HG02588 (cell line): ENCODE measurements at regions not wholly inside any gene's neighbourhood (a gene's known extent, or its start where the extent isn't known, plus 50 kb on each side); places are given as distances from the start of the nearest gene placed in this dataset.

Experiments
- ATAC-seq: cut with Tn5 transposase; IDR thresholded peaks from one replicate; pipeline ENCODE4 v1.9.1; 2021; ENCODE audit warnings: mild to moderate bottlenecking, moderate library complexity; ENCODE audit not compliant: unreplicated experiment

DNA sequence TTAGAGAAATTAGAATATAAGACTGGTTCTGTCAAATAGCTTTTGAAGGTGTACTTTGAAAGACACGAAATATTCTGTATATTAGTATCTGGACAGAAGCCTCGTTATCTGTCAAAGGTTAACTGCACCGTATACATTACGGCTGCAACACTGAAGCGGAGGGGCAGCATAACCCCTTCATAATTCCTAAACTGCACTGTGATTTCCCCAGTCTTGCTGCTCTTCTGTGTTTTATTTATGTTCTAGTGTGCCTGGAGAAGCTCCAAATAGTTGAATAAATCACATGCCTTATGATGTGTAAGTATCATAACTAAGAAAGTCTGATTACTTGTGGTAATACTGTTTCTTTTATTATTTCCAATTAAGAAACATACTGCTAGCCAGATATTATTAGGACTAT lies 285.7 kb upstream of the ROBO2 start:
- ATAC-seq, result no peak

DNA sequence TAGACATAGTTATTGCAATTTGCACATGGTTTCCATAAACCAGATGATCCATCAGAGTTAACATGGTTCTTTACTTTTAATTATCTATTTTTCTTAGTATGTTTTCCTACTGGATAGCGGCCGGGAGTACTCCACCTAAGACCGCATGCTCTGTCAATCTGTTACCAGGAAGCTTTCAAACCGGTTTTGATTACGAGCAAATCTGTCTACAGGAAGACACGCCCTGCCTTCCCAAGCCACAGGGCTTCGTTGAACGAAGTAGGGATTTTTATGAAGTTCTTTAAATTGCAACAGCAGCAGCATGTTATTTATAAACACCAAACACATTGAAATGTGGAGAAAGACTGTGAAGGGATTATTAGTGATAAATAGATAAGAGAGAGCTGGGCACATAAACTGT lies 283.3 kb upstream of the ROBO2 start:
- no peak for ATAC-seq

DNA sequence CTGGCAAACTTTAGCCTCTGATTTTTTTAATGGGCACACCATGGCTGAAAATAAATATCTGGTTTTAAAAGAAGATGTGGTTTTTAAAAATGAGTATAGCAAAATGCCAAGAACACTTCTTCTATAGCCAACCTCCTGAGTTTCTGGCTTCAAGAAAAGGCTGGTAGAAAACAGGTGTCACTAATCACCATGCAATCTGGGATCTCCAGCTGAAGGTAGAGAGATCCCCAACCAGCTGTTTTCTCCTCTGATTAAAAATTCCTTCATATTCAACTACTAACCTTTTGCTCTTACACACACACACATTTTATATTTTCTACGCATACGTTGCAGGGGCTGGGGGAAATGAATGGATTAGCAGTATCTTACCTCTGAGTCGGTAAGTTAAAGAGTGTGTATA lies 279.6 kb upstream of the ROBO2 start:
- no peak for ATAC-seq

DNA sequence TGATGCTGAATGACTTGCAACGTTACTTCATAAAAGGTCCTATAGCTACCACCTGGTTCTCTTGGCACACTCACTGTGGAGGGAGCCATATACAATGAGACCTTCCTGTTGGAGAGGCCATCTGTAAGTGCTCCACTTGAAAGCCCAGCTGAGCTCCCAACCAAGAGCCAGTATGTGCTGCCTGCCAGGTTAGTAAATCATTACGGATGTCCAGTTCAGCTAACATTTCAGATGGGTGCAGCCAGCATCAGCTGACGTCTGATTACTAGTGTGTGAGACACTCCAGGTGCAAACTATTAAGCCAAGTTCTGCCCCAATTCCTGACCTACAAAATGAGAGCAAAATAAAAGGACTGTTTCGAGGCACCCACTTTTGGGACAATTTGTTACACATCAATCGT lies 274.4 kb upstream of the ROBO2 start:
- ATAC-seq, result no peak

DNA sequence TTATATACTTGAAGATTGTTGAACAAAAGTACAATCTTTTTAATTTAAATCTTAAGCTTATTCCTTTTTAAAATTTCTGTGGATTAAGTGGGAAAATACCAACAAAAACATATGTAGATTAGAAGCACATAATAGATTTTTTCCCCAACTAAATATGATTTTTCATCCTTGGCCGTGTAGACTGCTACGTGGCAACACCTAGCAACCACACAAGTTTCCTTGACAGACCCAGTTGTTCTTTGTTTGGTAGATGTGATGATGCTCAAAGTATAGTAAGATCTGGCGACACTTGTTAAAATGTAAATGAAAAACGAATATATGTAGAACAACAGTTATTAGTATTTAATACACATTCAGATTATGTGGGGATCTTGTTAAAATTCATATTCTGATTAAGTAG lies 271.0 kb upstream of the ROBO2 start:
- ATAC-seq, result no peak

DNA sequence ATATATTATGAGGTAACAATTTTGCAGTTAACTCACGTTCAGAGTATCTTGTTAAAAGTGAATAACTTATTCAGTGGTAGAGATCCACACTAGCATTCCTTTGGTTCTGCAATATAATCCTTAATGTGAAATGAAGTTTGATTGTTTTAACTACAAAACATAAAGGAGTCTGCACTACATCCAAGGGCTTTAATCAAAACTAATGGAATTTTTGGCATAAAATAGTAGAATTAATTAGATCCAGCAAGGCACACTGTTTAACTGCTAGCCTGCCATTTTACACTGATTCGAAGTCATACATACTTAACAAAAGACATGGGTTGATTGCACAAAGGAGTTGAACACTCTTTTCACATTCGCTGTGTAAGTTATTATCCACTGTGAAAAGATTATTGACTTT lies 263.0 kb upstream of the ROBO2 start:
- no peak for ATAC-seq

DNA sequence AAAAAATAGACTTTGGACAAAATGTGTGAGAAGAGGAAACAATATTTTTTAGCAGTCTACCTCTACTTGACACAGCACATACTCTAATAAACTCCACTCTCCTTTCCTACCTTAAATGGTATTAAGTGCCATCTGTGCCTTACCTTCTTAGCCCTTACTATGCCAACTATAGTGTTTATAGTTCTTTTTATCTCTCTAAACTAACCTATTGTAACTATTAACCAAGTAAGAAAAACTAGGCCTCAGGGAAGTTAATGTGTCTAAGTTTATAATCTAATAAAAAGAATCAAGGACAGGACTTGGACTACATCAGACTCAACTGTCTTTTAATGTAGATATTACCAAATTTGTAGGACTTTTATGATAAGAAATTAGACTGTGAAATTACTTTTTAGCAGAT lies 251.7 kb upstream of the ROBO2 start:
- ATAC-seq, result no peak

DNA sequence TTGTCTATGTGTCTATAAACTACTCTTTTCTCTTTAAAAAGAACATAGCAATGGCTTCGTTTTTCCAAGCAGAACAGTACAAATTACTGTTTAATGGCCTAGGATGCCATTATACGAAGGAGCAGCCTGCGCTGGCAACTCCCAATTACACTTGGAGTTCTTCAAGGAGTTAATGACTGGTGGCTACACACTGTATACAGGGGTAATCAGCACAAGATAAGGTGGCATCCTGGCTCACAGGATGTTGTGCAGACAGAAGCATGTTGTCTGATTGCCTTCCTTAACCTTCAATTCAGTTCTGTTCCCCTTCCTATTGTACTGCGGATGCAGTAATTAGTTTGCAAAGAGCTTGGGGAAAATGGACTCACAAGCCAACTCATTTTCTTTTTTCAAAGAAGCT lies 250.7 kb upstream of the ROBO2 start:
- no peak for ATAC-seq

DNA sequence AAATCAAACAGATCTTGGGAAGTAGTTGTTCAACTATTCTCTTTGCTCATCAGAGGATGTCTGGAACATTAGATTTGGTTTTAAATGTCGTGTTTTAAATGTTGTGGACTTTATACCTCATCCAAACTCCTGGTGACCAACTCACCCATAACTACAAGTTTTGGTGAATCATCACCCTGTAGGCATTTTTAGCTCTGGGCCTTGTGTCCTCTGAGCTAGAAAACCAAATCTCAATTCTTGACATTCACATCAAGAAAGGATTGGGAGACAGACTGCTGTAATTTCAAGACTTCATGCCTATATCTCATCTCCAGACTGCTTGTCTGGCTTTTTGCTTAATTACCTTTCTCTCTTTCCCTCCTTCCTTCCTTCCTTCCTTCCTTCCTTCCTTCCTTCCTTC lies 228.5 kb upstream of the ROBO2 start:
- no peak for ATAC-seq

DNA sequence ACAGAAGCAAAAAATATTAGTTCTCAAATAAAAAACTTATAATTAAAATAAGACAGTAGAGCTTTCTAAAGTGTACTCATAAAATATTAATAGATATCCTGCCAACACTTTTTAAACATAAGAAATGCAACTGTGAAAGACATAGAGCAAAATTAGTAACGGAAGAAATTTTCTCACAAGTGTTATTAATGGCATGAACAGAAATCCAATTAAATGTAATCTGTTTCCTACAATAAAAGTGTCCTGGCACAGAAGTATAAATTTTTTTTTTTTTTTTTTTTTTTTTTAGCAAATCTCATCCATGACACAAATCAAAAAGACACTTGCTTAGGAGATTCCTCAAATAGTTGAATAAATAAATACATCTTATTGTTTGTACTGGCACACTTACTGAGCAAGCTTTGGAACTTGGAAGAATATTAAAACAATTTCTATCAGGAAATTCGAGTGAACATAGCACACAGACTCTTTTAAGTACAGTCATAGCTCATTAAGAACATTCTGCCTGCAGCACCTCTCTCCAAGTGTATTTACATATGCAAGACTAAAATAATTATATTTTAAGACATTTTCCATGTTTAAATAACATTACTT lies 227.2 kb upstream of the ROBO2 start:
- ATAC-seq, result no peak

DNA sequence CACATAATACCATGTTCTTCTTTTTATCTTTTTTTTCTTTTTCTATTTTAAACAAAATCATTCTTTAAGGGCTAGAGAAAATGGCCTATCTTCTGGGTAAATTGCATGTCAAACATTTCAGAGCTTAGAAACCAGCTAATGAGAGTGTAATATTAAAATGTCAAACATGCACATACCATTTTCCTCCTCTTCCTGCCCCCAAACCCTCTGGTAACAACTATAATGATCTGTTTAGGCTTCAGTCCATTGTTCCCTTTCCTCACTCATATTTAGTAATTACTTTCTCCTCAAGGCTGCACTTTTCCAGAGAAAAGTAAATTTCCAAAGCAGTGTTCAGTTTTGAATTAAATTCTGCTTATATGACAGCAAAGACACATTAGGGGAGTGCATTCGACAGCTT lies 224.3 kb upstream of the ROBO2 start:
- ATAC-seq, result no peak

DNA sequence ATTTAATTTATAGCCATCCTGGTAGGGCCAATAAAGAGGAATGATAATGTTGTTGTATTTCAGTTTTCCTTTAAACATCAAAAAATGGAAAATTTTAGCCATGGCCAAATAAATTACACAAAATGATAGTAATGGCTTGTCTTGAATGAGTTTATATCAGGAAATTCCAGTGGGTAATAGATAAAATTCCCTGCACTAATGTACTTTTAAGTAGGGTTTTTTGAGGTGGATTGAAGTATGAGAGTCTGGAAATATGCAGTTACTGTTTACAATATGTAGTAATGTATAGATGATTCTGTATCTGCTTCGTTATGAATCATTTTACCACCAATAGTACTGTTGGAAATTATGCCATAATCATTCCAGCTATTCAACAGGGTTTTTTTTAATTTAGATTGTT lies 219.4 kb upstream of the ROBO2 start:
- no peak for ATAC-seq

DNA sequence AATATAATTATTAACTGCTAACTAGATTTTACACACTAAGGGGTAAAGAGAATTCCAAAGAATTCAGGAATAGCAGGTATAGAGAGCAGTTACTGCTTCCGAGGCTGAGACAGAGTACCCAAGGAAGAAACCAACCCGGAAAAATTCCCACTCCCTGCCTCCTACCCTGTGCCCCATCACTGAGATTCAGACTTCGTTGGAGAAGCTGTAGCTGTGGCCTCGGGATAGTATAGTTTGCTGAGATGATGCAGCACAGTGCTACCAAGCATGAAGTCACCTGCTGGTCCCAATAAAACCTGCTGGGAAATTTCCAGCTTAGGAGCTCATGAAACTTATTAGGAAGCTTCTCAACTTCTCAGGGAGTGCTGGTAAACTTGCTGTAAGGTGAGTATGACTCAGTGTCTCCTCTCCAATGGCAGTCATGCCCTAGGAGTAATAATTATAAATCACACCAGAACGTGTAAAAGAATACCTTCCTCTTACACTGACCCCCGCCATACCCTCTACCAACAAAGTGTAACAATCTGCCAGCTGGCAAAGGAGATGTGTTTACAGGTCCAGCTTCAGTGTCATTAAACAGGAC lies 215.2 kb upstream of the ROBO2 start:
- ATAC-seq, result no peak

DNA sequence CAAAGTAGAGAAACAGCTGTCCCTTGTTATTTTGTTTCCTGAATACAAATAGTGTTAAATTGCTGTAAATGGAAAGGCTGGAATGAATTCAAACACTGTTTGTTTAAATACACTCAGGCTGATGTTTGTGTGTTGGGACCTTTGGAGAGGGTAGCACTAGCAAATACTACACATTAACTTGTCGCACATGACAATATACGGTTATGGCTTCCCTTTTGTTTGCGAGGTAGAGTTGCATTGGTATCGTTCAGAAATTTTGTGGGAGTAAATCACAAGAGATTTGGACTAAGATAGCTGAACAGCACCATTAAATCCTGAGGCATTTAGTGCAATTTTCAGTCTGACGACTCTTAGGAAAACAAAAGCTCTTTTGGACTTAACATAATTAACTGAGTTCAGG lies 213.0 kb upstream of the ROBO2 start:
- no peak for ATAC-seq

DNA sequence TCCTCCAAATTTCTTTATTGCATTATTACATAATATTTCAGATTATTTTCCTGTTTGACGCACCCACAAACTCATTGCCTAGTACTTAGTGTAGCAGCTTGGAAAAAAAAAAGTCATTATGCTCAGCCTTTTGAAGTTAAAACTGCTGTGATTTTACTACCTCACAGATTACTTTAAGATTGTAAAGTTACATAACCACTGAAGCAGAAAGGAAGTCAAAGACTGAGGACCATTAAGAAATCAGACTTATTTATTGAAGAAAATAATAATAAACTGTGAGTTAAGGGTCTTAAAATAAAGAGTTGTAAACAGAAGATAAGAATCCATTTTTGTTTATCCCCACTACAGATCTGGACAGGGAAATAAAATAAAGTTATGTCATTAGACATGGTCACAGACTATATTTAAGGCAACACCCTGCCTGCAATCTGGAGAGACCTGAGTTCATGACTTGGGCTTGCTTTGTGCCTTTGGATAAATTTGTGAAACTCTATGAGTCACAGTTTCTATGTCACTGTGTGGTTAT lies 212.1 kb upstream of the ROBO2 start:
- no peak for ATAC-seq

DNA sequence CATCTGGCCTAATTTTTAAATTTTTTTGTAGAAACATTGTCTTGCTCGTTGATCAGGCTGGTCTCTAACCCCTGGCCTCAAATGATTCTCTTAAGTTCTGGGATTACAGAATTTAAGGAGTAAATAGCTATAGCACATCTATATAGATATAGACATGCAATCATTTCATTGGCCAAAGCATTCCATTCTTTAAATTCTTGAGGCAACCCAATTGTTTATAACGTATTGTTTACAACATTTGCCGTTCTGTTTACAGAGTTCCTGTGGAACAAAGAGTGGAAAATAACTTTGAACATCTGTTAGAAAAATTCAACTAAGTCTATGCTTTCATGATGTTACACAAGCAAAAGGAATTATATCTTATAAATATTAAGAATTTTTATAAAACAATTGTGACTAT lies 205.2 kb upstream of the ROBO2 start:
- no peak for ATAC-seq

DNA sequence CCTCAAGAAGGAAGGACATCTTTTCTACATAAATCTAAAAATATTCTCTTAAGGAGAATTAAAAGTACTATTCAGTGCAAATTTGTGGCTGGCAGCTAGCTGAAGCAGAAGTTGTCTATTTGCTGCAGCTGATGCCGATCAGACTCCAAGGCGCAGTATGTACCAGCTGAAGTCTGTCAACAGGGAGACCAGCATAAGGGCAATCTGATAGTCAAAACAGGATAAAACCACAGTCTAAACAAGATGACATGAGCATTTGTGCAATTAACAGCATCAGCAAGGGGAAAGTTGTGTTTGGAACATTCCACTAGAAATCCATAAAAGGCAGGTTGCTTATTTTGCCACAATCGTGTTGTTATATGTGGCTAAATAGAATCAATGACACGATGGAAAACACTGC lies 198.2 kb upstream of the ROBO2 start:
- ATAC-seq, result no peak

DNA sequence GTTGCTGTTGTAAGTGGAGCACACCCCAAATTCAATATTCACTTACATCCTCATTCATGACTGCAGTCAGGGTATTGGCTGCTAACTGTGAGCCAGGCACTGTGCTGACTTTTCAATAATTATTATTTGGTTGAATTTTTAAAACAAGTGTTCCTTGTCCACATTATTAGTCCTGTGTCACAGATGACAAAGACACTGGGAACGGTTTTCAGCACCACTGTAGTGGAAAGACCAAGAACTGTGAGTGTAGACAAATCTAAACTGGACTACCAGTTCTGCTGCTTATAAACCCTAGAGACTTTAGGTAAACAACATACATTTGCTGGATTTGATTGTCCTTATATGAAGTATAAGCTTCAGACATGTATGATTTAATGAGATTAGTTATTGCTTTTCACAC lies 197.7 kb upstream of the ROBO2 start:
- ATAC-seq, result no peak

DNA sequence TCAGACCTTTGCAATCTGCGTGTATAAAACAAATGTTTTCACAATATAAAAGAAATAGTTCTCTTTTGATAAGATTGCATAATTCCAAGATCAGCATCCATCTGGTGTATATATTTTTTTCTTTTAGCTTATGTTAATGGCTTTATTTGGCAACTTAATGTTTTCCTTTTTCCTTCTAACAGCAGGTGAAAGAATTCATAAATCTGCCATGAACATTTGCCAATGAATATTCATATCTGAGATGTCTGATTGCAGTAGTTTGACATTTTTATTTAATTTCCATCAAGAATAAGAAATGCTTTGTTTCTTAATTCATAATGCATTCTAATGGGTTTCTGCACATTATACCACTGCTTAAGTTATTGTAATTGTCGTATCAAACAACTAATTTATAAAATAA lies 184.4 kb upstream of the ROBO2 start:
- ATAC-seq, result no peak

DNA sequence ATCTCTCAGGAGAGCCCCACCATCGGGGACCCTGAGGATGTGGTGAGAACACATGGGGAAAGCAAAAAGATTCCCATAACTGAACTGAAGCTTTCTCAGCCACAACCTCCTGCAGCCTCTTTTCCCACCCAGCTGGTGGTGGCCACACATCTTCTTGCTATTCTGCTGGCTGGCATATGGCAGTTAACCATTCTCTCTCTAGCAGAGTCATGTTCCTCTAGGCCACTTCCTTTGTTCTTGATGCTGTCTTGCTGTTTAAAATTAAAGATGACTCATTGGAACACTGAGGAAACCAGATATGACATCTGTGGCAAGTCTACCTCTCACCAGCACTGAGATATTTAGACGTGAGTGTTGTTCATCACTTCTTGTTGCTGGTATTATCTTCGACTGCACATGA lies 180.3 kb upstream of the ROBO2 start:
- no peak for ATAC-seq

DNA sequence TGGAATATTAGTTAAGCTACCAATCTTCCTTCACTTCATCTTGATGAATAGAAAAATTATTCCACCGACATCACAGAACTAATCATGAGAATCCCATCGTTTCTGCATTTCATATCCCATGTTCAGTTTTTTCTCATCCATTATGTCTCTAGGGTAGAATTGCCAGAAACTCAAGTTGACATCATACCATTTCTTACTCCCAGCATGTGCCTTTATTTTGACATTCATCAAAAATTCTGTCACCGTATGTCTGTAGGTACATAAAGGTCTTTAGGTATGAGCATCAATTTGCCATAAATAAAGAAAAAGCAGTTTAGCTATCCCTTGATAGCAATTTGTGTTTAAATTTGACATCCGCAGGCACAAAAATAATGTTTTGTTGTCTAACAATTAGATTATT lies 175.5 kb upstream of the ROBO2 start:
- ATAC-seq, result no peak

DNA sequence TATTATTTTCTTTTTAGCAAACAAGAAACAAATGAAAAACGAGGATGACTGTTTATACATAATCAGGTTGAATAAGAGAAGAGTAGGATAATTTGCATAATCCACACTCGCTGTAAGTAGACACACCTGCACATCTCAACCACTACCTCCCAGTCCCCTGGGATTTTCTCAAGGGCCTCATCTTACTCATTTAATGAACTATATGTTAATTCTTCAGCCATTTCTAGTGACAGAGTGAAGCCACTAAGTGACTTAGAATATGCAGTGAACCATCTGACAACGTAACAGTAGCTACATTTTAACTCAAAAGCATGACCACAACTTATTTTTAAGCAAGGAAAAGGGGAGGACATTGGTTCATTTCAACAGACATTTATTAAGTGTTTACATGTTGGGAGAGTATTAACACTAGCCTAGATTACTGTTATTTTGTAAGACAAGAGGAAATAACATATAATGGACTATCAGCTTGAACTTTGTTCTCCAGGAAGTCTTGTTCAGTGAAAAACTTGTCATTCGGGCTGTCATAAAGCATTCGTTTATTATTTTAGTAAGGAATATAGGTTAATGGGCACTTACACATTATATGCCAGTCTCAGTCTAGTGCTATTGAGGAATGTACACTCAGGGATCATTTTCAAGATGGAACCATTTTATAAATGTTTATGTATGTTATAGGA lies 173.0 kb upstream of the ROBO2 start:
- peak; percentile 81 for ATAC-seq
